Calu3 (cell line): ENCODE measurements at regions not wholly inside any gene's neighbourhood (a gene's known extent, or its start where the extent isn't known, plus 50 kb on each side); places are given as distances from the start of the nearest gene placed in this dataset.

Experiments used
- BruUV-seq: library from RNA; stranded (reverse); fragments of 400-500 nt; replicated peaks from 2 replicates; lab custom pipeline; 2021; lab: Mats Ljungman, UMichigan
- CTCF ChIA-PET: fragments of 300-600 bp; sonication (Branson Sonifier 250); formaldehyde crosslinking; loops from one replicate; lab custom pipeline; 2022; ENCODE audit warnings: antibody characterized with exemption; lab: Charles Lee
- DNase-seq: peaks from one replicate; pipeline ENCODE4 v3.0.0; 2022
- H3K27ac Mint-ChIP-seq: one replicate; pipeline ENCODE4 v1.8.0; 2022; ENCODE audit warnings: mixed read lengths; ENCODE audit not compliant: unreplicated experiment
- H3K27me3 Mint-ChIP-seq: one replicate; pipeline ENCODE4 v1.8.0; 2022; ENCODE audit warnings: mixed read lengths; ENCODE audit not compliant: unreplicated experiment
- H3K36me3 Mint-ChIP-seq: one replicate; pipeline ENCODE4 v1.8.0; 2022; ENCODE audit warnings: mild to moderate bottlenecking, moderate library complexity, mixed read lengths; ENCODE audit not compliant: insufficient read depth, unreplicated experiment
- H3K4me1 Mint-ChIP-seq: one replicate; pipeline ENCODE4 v1.8.0; 2022; ENCODE audit warnings: mild to moderate bottlenecking, low read depth, mixed read lengths; ENCODE audit not compliant: unreplicated experiment
- H3K4me3 Mint-ChIP-seq: one replicate; pipeline ENCODE4 v1.8.0; 2022; ENCODE audit warnings: mild to moderate bottlenecking, low read depth, moderate library complexity, mixed read lengths; ENCODE audit not compliant: unreplicated experiment
- H3K9me3 Mint-ChIP-seq: one replicate; pipeline ENCODE4 v1.8.0; 2022; ENCODE audit warnings: low read depth, mixed read lengths; ENCODE audit not compliant: unreplicated experiment
- CTCF ChIP-seq: fragments of 200-600 bp; IDR thresholded peaks from one replicate; pipeline ENCODE4 v1.8.0; 2022; ENCODE audit warnings: antibody characterized with exemption; ENCODE audit not compliant: unreplicated experiment
- intact Hi-C: fragments of 100-400 bp; cut with micrococcal nuclease; formaldehyde crosslinking; loops from one replicate; pipeline ENCODE4 v1.10.0; 2022; ENCODE audit not compliant: unreplicated experiment

GRCh38 chr3:26422415-26422814 lies 200.2 kb upstream of the LRRC3B start:
- no peak for TF ChIP-seq CTCF
- H3K27me3 Mint-ChIP-seq, result no peaks in the 10 kb centered on the region
- no peak overlapping the region for H3K4me3 Mint-ChIP-seq
- intact Hi-C loops, result no loop called here
- CTCF ChIA-PET, result no interaction called here
- DNase-seq, result no peak
- no peak overlapping the region for H3K27ac Mint-ChIP-seq
- BruUV-seq, result no TSS peak
- H3K9me3 Mint-ChIP-seq, result no peaks in the 10 kb centered on the region
- H3K4me1 Mint-ChIP-seq, result no peaks in the 10 kb centered on the region
- no peaks in the 10 kb centered on the region for H3K36me3 Mint-ChIP-seq

- Mint-ChIP-seq H3K27me3 (no peaks in the 10 kb centered on the region), H3K4me3 (no peak overlapping the region), H3K9me3 (peaks cover 2% of the 10 kb centered on the region), H3K4me1 (peaks cover 13% of the 10 kb centered on the region), H3K27ac (no peak overlapping the region), H3K36me3 (no peaks in the 10 kb centered on the region)
- CTCF ChIA-PET, result no interaction called here
- no peak for TF ChIP-seq CTCF
- DNase-seq, result no peak
- no TSS peak for BruUV-seq
- intact Hi-C loops, result no loop called here
Observed at GRCh38 chr3:26425076-26425475, 197.5 kb upstream of the LRRC3B start.

- TF ChIP-seq CTCF, result no peak
- CTCF ChIA-PET, result no interaction called here
- BruUV-seq, result no TSS peak
- H3K27ac Mint-ChIP-seq, result no peak overlapping the region
- no peaks in the 10 kb centered on the region for H3K27me3 Mint-ChIP-seq
- no peaks in the 10 kb centered on the region for H3K36me3 Mint-ChIP-seq
- H3K4me1 Mint-ChIP-seq, result peaks cover 13% of the 10 kb centered on the region
- H3K4me3 Mint-ChIP-seq, result no peak overlapping the region
- peaks cover 2% of the 10 kb centered on the region for H3K9me3 Mint-ChIP-seq
- DNase-seq, result no peak
- intact Hi-C loops, result no loop called here
Observed at GRCh38 chr3:26428992-26429391, 193.6 kb upstream of the LRRC3B start.

GRCh38 chr3:26437678-26438077 lies 184.9 kb upstream of the LRRC3B start:
- Mint-ChIP-seq H3K27me3 (no peaks in the 10 kb centered on the region), H3K4me3 (no peak overlapping the region), H3K27ac (no peak overlapping the region), H3K9me3 (peaks cover 3% of the 10 kb centered on the region), H3K4me1 (peaks cover 11% of the 10 kb centered on the region), H3K36me3 (no peaks in the 10 kb centered on the region)
- no peak for TF ChIP-seq CTCF
- no peak for DNase-seq
- CTCF ChIA-PET, result interaction anchor here (0.6 kb wide), 1 partner anchor 516 kb away, joined by 8 read pairs; no protein-coding TSS in a partner anchor
- BruUV-seq, result no TSS peak
- intact Hi-C loops, result no loop called here
